ENCODE measurements at regions not wholly inside any gene's neighbourhood (a gene's known extent, or its start where the extent isn't known, plus 50 kb on each side); places are given as distances from the start of the nearest gene placed in this dataset.

GRCh38 chr13:31898378-31899071 is 133.0 kb upstream of the FRY start:
- intact Hi-C loops (cut with micrococcal nuclease), result no loop called here
- H3K9me3 Mint-ChIP-seq, result no peaks in the 10 kb centered on the region
- no peaks in the 10 kb centered on the region for H3K36me3 Mint-ChIP-seq (ENCODE audit: low read depth)
- H3K4me1 Mint-ChIP-seq, result peaks cover 18% of the 10 kb centered on the region
- no peak for TF ChIP-seq CTCF (IDR thresholded peaks at IDR 0.05)
- no peaks in the 10 kb centered on the region for H3K27me3 Mint-ChIP-seq
- DNase-seq, result no peak
- no peak for ATAC-seq (ENCODE audit: low read depth)
- ChIA-PET CTCF (interaction anchor here (1.0 kb wide), 1 partner anchor 663 kb away, joined by 3 read pairs; no protein-coding TSS in a partner anchor), POLR2A (interaction anchor here (1.7 kb wide), 1 partner anchor 416 kb away, joined by 3 read pairs; the partner anchor contains the start of genes BRCA2 and ZAR1L)
- no peak overlapping the region for H3K27ac Mint-ChIP-seq
- H3K4me3 Mint-ChIP-seq, result no peak overlapping the region

- Mint-ChIP-seq H3K36me3 (ENCODE audit: low read depth) (no peaks in the 10 kb centered on the region), H3K27ac (no peak overlapping the region), H3K9me3 (no peaks in the 10 kb centered on the region), H3K27me3 (no peaks in the 10 kb centered on the region), H3K4me3 (no peak overlapping the region), H3K4me1 (peaks cover 7% of the 10 kb centered on the region)
- DNase-seq, result no peak
- ATAC-seq (ENCODE audit: low read depth), result no peak
- ChIA-PET POLR2A (no interaction called here), CTCF (no interaction called here)
- intact Hi-C loops (cut with micrococcal nuclease), result no loop called here
- no peak for TF ChIP-seq CTCF (IDR thresholded peaks at IDR 0.05)
Observed at GRCh38 chr13:31901985-31902384, 129.6 kb upstream of the FRY start.

GRCh38 chr13:31903111-31903815 is 128.3 kb upstream of the FRY start:
- no peak for TF ChIP-seq CTCF (IDR thresholded peaks at IDR 0.05)
- Mint-ChIP-seq H3K4me1 (peaks cover 4% of the 10 kb centered on the region), H3K4me3 (no peak overlapping the region), H3K27ac (no peak overlapping the region), H3K27me3 (peaks cover 4% of the 10 kb centered on the region), H3K36me3 (ENCODE audit: low read depth) (no peaks in the 10 kb centered on the region), H3K9me3 (no peaks in the 10 kb centered on the region)
- ATAC-seq (ENCODE audit: low read depth) (no peak), DNase-seq (no peak)
- CTCF ChIA-PET, result no interaction called here
- POLR2A ChIA-PET, result no interaction called here
- intact Hi-C loops (cut with micrococcal nuclease), result no loop called here

GRCh38 chr13:31904941-31905824 is 126.4 kb upstream of the FRY start:
- H3K36me3 Mint-ChIP-seq (ENCODE audit: low read depth), result no peaks in the 10 kb centered on the region
- no peaks in the 10 kb centered on the region for H3K9me3 Mint-ChIP-seq
- ChIA-PET CTCF (interaction anchor here (1.2 kb wide), 1 partner anchor 82 kb away, joined by 4 read pairs; no protein-coding TSS in a partner anchor), POLR2A (no interaction called here)
- TF ChIP-seq CTCF (IDR thresholded peaks at IDR 0.05), result no peak
- intact Hi-C loops (cut with micrococcal nuclease), result loop anchor here (1.0 kb wide), 1 partner anchor 405 kb away; no protein-coding TSS in a partner anchor
- ATAC-seq (ENCODE audit: low read depth), result no peak
- H3K27me3 Mint-ChIP-seq, result peaks cover 4% of the 10 kb centered on the region
- peaks cover 3% of the 10 kb centered on the region for H3K4me1 Mint-ChIP-seq
- H3K4me3 Mint-ChIP-seq, result no peak overlapping the region
- DNase-seq, result no peak
- H3K27ac Mint-ChIP-seq, result no peak overlapping the region
